ENCODE measurements at regions not wholly inside any gene's neighbourhood (a gene's known extent, or its start where the extent isn't known, plus 50 kb on each side); places are given as distances from the start of the nearest gene placed in this dataset.
"Not testable (repeated sequence)": the region's sequence is repeated elsewhere in the genome, so short reads cannot be mapped to it uniquely, and the experiment has no call there.

DNA sequence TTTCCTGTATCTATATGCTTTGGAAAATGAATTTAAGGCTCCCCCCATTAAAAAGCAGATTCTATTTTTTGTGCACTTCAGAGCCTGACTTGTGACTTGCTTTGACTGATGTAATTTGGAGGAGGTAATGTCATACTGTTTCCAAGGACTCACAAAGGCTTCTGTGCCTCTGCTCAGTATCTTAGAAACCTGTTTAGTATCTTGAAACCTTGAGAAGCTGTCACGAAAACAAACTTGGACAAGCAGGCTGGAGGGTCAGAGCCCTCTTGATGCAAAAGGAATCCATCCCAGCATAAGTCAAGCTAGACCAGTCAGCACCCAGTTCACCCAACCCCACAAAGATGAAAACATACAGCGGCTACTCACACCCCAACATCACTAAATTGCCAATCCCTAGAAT, 560.0 kb upstream of the PCDH7 start:
- no peak for DNase-seq

DNA sequence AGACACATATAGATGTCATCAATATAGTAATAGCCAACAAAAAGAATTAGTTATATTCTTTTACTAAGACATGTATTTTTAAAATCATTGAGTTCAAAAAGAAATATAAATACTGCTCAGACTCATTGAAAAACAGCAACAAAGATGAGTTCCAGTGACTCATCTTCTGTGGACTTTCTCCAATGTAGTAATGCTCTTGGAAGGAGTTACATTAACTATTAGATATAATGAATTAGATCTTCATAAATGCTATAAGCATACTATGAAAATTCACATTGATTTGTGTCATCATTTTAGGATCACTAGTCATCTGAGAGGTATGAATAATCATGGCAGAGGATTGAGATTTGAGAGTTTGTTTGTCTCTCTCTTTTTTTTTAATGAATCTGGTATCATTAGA, 547.8 kb upstream of the PCDH7 start:
- no peak for DNase-seq

DNA sequence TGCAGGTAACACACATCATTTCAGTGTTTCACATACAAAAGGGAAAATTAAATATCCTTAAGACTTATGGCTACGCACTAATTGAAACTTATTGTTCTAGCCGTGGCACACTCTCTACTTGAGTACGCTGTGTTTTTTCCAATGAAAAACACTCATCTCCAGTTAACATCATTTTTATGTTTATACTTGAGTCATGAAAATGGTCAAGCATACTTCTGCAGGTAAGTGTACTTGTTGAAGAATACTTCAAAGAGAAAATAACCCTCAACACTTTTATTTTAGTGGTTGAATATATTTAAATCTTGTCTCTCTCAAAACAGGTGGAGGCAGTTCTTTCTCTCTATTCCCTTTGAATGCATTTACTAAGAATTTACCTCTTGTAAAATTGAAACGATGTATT, 538.7 kb upstream of the PCDH7 start:
- no peak for DNase-seq

- DNase-seq = no peak
These were observed 538.3 kb upstream of the PCDH7 start for GRCh38 chr4:30181918-30182317.

DNA sequence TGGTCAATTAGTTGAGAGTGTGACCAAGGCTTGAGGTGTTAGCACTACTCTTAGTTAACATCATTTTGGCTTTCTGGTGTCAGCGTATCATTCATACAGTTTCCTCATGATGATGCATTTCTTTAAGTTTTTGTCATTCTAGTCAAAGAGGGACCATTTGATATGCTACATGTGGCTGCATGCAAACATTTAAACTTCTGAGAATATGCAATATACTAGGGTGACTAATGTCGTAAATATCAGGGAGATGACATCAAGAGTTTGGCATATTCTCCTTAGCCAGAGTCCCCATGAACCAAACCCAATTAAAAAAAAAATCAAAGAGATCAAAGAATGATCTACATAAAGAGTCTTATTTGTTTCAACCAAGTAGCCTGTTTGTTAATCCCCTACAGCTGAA, 537.4 kb upstream of the PCDH7 start:
- no peak for DNase-seq

DNA sequence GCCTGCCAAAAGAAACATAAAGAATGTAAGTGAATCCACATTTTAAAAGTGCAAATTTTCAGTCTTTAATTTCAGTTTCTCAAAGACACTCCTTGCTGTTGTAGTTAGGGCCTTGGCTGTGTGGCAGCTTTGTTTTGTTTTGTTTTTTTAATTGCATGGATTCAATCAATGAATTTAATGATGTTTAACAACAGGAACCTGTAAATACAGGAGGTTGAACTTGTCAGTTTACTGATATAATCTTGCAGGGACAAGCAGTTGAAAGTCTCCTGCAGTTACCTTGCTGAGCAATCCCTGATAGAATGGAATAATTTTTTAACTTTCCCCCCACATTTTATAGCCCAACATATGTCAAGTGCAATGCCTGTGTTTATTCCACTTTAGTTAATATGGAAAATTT, 528.3 kb upstream of the PCDH7 start:
- DNase-seq = no peak

DNA sequence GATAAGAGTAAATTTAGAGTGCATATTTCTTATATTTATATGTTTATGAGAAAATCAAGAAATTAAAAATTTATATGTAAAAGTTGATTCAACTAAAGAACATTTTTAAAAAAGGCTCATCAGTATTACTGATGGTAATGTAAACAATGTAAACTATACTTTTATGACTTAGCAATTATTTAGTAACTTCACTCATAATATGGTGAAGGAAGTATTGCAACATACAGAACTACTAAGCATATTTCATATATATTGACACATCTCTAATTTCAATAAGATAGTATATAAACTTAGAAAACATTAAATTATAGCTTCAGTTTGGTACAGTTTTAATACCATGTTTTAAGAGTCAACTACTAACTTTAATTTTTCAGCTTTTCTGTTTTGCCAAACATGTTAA, 512.8 kb upstream of the PCDH7 start:
- DNase-seq = no peak

DNA sequence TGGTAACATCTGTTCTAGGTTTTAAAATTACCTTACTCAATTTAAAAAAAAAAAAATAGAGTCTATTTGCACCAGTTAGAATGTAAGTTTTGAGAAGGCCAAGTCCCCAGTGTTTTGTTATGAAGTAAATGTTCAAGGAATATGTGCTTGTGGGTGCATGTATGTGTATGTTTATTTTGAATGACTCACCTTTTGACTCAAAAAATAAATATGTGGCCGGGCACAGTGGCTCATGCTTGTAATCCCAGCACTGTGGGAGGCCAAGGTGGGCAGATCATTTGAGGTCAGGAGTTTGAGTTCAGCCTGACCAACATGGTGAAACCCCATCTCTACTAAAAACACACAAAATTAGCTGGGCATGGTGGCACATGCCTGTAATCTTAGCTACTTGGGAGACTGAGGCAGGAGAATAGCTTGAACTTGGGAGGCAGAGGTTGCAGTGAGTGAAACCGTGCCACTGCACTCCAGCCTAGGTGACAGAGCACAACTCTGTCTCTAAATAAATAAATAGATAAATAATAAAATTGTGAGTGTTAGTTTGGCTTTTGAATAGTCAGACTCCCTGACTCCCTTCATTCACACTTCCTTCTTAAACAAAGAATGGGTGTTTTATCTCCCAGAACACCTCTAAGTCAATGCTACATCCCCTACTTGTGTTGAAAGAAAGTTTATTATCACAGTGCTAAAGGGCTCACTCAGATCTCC, 511.3 kb upstream of the PCDH7 start:
- DNase-seq = no peak

GRCh38 chr4:30215973-30216372, 504.2 kb upstream of the PCDH7 start:
- not testable (repeated sequence) for DNase-seq

DNA sequence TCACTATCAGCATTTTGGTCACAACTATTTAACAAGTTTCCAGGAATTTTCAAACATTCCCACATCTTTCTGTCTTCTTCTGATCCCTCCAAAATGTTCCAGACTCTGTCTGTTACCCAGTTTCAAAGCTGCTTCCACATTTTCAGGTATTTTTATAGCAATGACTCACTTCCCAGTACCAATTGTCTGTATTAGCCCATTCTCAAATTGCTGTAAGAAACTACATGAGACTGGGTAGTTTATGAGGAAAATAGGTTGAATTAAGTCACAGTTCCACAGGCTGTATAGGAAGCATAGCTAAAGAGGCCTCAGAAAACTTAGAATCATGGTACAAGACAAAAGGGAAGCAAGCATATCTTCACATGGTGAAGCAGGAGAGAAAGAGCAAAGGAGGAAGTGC, 475.0 kb upstream of the PCDH7 start:
- DNase-seq = no peak

GRCh38 chr4:30256116-30256832, 463.9 kb upstream of the PCDH7 start:
- DNase-seq = no peak

DNA sequence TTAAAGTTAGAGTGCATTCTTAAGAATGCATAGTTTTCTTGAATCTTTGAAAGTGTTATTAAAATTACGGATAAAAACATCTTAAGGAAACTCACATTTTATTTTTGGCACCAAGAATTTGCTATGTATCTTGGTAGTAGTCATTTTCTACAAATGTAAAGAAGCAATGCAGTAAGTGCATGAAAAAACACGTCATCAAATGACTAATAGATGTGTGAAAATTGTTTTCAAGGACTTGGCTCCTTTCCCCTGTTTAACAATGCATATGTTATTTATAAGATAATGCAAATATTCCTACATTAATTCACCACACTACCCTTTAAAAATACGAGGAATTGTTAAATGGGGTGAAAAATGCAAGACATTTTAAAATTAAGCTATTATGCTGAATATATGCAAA, 461.2 kb upstream of the PCDH7 start:
- no peak for DNase-seq

GRCh38 chr4:30262379-30262778, 457.8 kb upstream of the PCDH7 start:
- no peak for DNase-seq

DNA sequence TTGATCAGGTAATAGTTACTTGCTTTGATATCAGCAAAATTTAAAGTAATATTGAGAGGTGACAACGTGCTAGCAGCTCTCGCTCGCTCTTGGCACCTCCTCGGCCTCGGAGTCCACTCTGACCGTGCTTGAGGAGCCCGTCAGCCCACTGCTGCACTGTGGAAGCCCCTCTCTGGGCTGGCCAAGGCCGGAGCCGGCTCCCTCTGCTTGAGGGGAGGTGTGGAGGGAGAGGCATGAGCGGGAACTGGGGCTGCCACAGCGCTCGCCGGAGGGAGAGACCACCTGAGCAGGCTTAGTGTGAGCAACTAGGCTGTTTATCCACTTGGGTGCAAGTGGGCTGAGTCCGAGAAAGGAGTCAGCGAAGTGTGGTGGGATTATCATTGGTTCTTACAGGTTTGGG, 455.7 kb upstream of the PCDH7 start:
- DNase-seq = no peak

- no peak for DNase-seq
These were observed 454.5 kb upstream of the PCDH7 start for GRCh38 chr4:30265716-30266115.

- no peak for DNase-seq
These were observed 451.8 kb upstream of the PCDH7 start for GRCh38 chr4:30268370-30268769.

- DNase-seq = no peak
These were observed 450.3 kb upstream of the PCDH7 start for GRCh38 chr4:30269850-30270249.

GRCh38 chr4:30281986-30282385, 438.2 kb upstream of the PCDH7 start:
- no peak for DNase-seq

DNA sequence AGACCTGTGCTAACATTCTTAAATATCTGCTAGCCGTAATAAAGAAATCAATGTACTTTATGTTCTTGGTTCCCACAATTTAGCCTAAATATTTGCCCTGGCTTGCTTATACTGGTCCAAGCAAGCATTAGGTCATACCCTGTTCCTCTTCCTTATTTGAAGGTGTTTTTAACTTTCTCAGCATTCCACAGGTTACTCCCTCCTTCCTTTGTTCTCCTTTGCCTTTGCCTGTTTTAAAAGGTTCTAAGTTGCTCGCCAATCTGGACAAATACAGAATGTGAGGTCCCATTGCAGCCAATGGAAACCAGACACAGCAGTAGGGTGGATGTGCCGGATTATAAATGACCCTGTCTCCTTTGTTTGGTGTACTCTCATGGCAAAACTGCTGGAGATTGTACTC, 436.8 kb upstream of the PCDH7 start:
- DNase-seq = no peak

GRCh38 chr4:30294295-30294694, 425.9 kb upstream of the PCDH7 start:
- no peak for DNase-seq

GRCh38 chr4:30295652-30296051, 424.5 kb upstream of the PCDH7 start:
- no peak for DNase-seq

DNA sequence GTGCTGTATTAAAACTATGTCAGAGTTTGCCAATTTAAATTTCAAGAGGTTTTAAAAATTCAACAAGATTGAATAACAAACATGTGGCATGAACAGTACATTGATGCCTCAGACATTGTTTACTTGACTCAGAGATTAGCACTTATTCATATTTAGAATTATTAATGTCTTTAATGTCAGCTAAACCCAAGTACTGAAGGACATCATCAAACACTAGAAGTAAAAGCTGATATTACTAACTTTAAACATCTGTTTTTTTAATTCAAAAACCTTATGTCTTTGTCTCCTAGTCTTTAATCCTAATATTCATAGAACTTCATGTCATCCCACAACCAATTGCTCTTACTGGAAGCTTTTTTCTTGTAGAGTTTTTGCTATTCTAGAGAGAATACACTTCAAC, 406.2 kb upstream of the PCDH7 start:
- no peak for DNase-seq

DNA sequence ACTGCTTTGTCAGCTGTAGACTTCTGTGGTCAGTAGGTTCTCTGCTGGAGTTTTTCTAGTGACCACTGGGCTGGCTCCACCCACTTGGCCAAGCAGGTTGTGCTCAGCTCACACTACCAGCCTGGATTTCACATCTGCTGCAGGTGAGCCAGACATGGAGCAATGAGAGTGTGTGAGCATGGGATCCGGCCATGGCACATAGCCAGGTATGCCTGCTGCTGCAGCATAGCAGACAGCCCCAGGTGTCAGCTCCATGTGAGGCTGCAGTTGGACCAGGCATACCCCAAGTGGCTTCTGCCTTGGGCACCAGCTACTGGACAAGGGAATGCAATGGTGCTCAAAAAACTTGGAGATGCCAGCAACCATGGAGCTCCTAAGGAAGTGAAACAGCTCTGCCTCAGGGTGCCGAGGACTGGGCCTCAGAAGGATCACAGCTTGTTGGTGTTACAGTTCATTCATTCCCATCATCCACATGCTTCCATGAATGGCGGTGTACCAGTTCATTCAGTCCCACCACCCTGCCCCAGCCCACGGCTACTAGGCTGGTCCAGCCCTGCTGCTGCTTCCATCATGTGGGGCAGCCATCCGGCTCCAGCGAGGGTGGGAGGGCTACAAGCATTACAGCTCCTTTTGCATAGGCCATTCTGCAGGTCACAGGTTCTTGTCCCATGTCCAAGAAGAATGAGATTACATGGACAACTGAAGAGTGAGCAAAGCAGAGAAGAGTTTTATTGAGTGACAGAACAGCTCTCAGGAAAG, 389.1 kb upstream of the PCDH7 start:
- DNase-seq = no peak

- DNase-seq = no peak
These were observed 378.4 kb upstream of the PCDH7 start for GRCh38 chr4:30341731-30342130.
